HG03066 (cell line): ENCODE measurements at regions not wholly inside any gene's neighbourhood (a gene's known extent, or its start where the extent isn't known, plus 50 kb on each side); places are given as distances from the start of the nearest gene placed in this dataset.

Experiments used
- ATAC-seq: cut with Tn5 transposase; IDR thresholded peaks from one replicate; pipeline ENCODE4 v1.9.1; 2021; ENCODE audit warnings: low read depth; ENCODE audit not compliant: unreplicated experiment

DNA sequence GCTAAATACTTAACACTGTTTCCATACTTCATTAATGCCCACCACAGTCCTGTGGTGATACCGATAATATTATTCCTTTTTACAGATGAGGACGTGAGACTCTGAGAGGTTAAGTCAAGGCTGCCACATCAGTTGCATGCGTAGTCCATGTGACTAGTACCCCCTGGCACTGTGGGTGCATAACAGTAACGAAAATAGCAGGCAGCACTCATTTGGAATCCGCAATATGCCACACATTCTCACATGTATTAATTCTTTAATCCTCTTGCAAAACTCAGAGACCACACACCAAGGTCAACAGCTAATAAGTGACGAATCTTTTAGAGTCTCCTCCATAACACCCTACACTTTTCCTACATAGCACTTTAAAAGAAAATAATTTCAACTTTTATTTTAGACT is 99.5 kb upstream of the HABP2 start:
- no peak for ATAC-seq

- no peak for ATAC-seq
Observed at GRCh38 chr10:113454341-113455061, 98.4 kb upstream of the HABP2 start.

DNA sequence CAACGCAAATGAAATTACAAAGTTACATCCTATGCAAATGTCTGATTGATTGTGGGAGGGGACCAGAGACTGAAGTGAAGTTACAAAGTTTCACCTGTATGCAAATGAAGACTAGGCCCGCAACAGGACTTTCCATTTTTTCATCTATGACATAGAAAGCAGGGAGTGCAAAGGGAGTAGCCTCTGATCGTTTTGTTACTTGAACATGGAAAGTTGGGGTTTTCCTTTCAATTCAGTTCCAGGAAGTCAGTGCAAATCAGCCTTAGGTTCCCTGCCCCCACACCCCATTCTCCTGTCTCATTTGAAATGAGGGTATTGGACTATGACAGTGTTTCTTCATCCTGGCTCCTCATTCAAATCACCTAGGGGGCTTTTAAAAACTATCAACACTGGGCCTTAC is 96.9 kb upstream of the HABP2 start:
- ATAC-seq = no peak

DNA sequence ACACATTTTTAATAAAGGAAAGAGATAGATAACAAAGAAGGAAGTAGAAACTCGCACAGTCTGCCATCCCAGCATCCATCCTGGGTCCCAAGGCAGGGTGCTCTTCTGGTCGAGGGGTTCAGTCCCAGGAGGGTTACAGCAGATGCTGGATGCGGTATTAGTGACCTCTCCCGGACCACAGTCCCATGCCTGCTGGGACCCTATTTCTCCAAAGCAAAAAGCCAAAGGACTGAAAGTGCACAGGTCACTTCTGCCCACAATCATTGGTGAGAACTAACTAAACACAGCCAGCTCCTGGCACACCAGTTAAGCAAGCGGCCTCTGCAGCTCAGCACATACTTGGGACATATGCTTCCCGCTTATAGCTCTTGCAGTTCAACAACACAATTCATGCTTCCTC is 96.1 kb upstream of the HABP2 start:
- no peak for ATAC-seq

DNA sequence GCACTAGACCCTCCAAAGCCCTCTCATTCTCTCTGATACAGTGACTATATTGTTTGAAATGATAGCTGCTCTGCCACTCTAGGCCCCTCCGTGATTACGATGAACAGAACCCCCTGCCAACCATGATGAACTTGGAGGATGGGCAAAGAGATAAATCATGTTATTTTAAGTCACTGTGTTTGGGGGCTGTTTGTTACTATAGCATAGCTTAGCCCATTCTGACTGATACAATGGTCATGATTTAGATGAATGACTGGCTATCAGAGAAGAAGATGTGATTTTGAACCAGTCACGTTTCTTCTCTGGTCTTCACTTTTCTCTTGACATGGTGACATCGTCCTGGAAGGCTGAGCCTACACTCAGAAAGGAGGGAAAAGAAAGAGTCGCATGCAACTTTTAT is 95.4 kb upstream of the HABP2 start:
- ATAC-seq = no peak

GRCh38 chr10:113458451-113458850 is 94.4 kb upstream of the HABP2 start:
- no peak for ATAC-seq

DNA sequence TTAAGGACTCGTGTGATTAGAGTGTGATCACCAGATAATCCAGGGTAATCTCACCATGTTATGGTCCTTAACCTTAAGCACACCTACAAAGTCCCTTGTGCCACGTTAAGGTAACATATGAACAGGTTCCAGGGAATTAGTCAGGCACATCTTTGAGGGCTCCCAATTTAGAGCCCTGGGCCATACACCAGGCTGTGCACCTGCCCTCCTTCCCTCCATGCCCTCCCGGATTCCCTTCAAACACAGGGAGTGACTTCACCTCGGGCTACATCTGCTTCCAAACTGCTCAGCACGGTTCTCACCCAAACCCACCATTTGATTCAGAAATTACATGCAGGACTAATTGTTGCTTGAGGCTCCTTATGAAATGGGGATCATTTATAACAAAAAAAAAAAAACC is 93.9 kb upstream of the HABP2 start:
- ATAC-seq = no peak

DNA sequence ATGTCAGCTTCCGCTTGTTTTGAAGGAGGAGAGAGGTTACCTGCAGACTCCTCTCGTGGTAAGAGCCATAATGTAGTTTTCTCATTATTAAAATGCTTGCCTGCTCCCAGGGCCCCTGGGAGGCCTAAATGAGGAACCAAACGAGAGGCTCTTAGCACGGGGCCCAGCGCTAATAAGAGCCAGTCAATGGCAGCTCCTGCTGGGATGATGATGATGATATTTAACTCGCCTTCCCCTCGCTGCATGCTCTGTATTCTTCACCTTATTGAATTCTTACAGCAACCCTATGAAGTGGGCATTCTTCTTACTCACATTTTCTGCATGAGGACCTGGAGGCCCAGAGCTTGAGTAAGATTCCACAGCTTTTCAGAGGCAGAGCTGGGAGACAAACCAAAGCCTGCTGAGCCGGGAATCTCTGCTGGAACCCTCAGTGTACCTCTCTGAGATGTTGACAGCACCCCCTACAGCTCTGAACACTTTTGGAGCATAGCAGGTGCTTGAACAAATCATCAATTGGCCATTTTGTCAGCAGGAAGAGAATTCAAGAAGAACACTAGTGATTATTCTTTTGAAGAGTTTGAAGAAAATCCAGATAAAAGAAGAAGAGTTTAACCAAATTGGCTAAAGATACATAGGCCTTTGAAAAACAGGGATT is 93.1 kb upstream of the HABP2 start:
- ATAC-seq = no peak

DNA sequence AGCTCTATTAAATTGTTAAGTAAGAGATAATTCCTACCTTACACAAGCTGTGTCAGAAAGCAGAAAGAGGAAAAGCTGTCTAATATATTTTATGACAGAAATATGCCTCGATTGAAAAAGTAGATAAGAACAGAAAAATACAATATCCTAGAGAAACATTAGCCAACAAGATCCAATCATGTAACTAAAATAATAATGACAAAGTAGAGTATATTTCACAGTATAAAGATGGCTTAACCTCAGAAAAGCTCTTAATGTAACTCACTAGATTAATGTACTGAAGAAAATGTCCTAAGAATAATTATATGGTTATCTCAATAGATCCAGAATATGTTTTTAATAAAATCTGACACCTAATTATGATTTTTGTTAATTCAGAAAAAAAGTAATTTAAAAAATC is 89.8 kb upstream of the HABP2 start:
- ATAC-seq = no peak

- ATAC-seq = no peak
Observed at GRCh38 chr10:113463777-113464176, 89.1 kb upstream of the HABP2 start.

- ATAC-seq = no peak
Observed at GRCh38 chr10:113469796-113470195, 83.1 kb upstream of the HABP2 start.

GRCh38 chr10:113470372-113471240 is 82.2 kb upstream of the HABP2 start:
- ATAC-seq = no peak

- ATAC-seq = no peak
Observed at GRCh38 chr10:113471241-113471996, 81.4 kb upstream of the HABP2 start.

- ATAC-seq = no peak
Observed at GRCh38 chr10:113473011-113473410, 79.8 kb upstream of the HABP2 start.

DNA sequence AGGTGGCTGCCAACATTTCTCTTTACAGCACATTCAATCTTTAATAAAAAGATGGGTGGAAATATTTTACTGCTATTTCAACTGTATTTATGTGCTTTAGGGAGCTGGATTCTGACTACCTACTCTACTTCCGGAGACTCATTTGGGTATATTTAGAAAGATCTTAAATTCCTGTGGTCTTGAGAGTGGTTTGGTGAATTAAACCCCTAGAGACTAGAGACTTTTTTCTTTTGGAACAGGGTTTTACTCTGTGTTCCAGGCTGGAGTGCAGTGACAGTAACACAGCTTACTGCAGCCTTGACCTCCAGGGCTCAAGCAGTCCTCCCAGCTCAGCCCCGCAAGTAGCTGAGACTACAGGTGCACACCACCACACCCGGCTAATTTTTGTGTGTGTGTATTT is 79.0 kb upstream of the HABP2 start:
- no peak for ATAC-seq

DNA sequence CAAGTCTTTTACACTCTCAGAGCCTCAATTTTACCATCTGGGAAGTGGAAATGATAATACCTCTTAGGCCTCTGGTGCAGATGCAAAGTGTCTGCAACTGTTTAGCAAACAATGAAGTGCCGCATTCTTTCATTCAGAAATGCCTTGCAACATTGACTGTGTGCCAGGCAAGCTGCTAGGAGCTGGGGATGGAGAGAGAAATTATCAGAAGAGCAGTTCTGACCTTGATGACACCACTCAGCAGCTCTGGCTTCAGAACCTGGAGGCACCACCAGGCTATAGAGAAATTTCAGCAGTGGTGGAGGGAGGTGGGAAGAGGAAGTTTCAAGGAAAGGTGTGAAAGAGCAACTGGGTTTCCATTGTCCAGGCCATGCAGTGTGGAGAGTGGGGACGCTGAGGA is 78.1 kb upstream of the HABP2 start:
- no peak for ATAC-seq

DNA sequence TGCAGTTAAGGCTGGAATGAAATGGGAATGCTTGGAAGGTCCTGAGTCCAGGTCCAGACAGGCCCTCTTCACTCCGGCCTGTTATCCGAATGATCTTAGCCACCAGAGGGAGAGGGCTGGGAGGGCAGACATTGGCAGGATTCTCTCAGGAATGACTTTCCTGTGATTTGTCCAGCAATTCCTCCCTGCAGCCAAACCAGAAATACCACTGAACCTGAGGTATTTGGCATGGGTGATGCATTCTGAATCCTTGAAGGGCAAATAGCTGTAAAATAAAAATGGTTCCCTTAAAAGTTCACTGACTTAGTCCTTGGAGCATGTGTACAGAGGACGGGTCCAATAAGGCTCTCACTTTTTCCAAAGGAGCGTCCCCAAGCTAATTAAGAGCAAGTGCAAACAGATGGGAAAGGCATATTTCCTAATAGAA is 77.5 kb upstream of the HABP2 start:
- ATAC-seq = no peak

DNA sequence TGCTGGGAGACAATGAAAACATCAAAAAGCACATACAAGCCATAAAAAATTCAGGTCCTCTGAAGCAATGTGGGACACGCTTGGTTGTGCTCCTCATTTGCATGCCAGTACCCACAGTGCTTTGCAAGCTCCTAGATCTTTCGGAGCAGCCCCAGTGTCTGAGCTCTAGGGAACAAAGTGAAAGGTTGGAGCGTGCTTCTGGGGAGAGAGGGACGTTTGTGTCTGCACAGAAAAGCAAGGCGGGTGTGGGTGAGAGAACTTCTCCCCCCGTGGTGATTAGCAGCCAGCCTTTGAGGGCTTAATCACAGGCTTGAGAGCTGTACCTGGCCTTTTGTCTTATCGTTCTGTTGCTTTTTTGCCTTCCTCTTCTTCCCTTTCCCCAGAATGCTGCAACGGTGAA is 76.7 kb upstream of the HABP2 start:
- ATAC-seq = no peak

GRCh38 chr10:113476673-113477072 is 76.2 kb upstream of the HABP2 start:
- ATAC-seq = no peak

DNA sequence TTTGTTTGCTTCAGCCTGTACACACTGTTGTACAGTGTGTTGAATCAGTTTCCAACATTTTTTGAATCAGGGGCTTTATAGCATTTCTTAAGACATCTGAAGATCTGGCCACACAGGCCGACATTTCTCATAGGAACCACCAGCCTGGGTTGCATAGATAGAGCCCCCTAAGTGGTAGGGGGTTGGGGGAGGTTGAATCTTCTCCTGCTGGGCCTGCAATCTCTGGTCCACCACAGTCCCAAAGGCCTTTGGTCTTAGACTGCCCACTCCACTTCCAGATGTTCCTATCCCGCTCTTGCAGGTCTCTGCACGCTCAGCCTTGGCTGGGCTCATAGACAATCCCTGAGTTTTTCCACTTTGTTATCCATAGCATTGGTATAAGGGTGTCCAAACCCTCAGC is 75.4 kb upstream of the HABP2 start:
- ATAC-seq = no peak
